NCI-H510A (cell line): ENCODE measurements at regions not wholly inside any gene's neighbourhood (a gene's known extent, or its start where the extent isn't known, plus 50 kb on each side); places are given as distances from the start of the nearest gene placed in this dataset.

Source experiments
- DNase-seq: peaks from one replicate; lab custom pipeline; 2025; lab: John Stamatoyannopoulos, UW

- no peak for DNase-seq
Measured at GRCh38 chr10:58885146-58885545, 291.3 kb upstream of the PHYHIPL start.

- DNase-seq = no peak
Measured at GRCh38 chr10:58885686-58886345, 290.6 kb upstream of the PHYHIPL start.

- DNase-seq = no peak
Measured at GRCh38 chr10:58886406-58886805, 290.0 kb upstream of the PHYHIPL start.

- no peak for DNase-seq
Measured at GRCh38 chr10:58887474-58887873, 289.0 kb upstream of the PHYHIPL start.

- DNase-seq = no peak
Measured at GRCh38 chr10:58888957-58889356, 287.5 kb upstream of the PHYHIPL start.

- no peak for DNase-seq
Measured at GRCh38 chr10:58892031-58892531, 284.4 kb upstream of the PHYHIPL start.

GRCh38 chr10:58894929-58895328, 281.5 kb upstream of the PHYHIPL start:
- no peak for DNase-seq

- DNase-seq = no peak
Measured at GRCh38 chr10:58896229-58896628, 280.2 kb upstream of the PHYHIPL start.

- no peak for DNase-seq
Measured at GRCh38 chr10:58897236-58897635, 279.2 kb upstream of the PHYHIPL start.

GRCh38 chr10:58897708-58898107, 278.7 kb upstream of the PHYHIPL start:
- DNase-seq = no peak

- no peak for DNase-seq
Measured at GRCh38 chr10:58898854-58899573, 277.4 kb upstream of the PHYHIPL start.

- no peak for DNase-seq
Measured at GRCh38 chr10:58901092-58901646, 275.3 kb upstream of the PHYHIPL start.

GRCh38 chr10:58903071-58903470, 273.4 kb upstream of the PHYHIPL start:
- no peak for DNase-seq

- no peak for DNase-seq
Measured at GRCh38 chr10:58909881-58910280, 266.6 kb upstream of the PHYHIPL start.

GRCh38 chr10:58913717-58914116, 262.7 kb upstream of the PHYHIPL start:
- no peak for DNase-seq

- DNase-seq = no peak
Measured at GRCh38 chr10:58918887-58919286, 257.6 kb upstream of the PHYHIPL start.

GRCh38 chr10:58919927-58920654, 256.4 kb upstream of the PHYHIPL start:
- no peak for DNase-seq

- DNase-seq = no peak
Measured at GRCh38 chr10:58920655-58921003, 255.8 kb upstream of the PHYHIPL start.

- DNase-seq = no peak
Measured at GRCh38 chr10:58921421-58921855, 255.0 kb upstream of the PHYHIPL start.

GRCh38 chr10:58925381-58925780, 251.1 kb upstream of the PHYHIPL start:
- no peak for DNase-seq

GRCh38 chr10:58930500-58930899, 245.9 kb upstream of the PHYHIPL start:
- no peak for DNase-seq

GRCh38 chr10:58932126-58932525, 244.3 kb upstream of the PHYHIPL start:
- DNase-seq = no peak
